HL-60 (cell line): ENCODE measurements at regions not wholly inside any gene's neighbourhood (a gene's known extent, or its start where the extent isn't known, plus 50 kb on each side); places are given as distances from the start of the nearest gene placed in this dataset.
A peak's percentile ranks its signal among the peaks of the same experiment; 100 is the strongest.

Experiments used
- DNase-seq, 2 experiments: peaks; one replicate each; pipeline ENCODE4 v3.0.0-alpha.2; 2010 to 2020; ENCODE audit warnings: low read depth in 1 of 2, low spot score in 1 of 2
- H3K27ac ChIP-seq: fragments of 250-450 bp; sonication (Bioruptor Pico); replicated peaks from 2 replicates; pipeline ENCODE4 v1.5.1; 2020; ENCODE audit warnings: mild to moderate bottlenecking, moderate library complexity
- H3K27me3 ChIP-seq: fragments of 250-450 bp; sonication (Bioruptor Pico); 2 replicates; pipeline ENCODE4 v1.5.1; 2021; ENCODE audit warnings: mild to moderate bottlenecking, moderate library complexity; ENCODE audit not compliant: insufficient read depth, poor library complexity, severe bottlenecking
- H3K4me3 ChIP-seq: replicated peaks from 2 replicates; pipeline ENCODE4 v1.5.1; 2011; ENCODE audit warnings: mild to moderate bottlenecking, control low read depth, low read length; ENCODE audit not compliant: insufficient read depth
- CTCF ChIP-seq: IDR thresholded peaks from one replicate; pipeline ENCODE4 v1.5.1; 2011; ENCODE audit warnings: low read length, control low read depth, inconsistent platforms; ENCODE audit not compliant: insufficient read depth
- GABPA ChIP-seq: IDR thresholded peaks from 2 replicates; pipeline ENCODE4 v1.6.1; 2012; ENCODE audit warnings: low read depth
- POLR2AphosphoS5 ChIP-seq: IDR thresholded peaks from 2 replicates; pipeline ENCODE4 v1.6.1; 2012; ENCODE audit warnings: low read depth
- REST ChIP-seq: IDR thresholded peaks from 2 replicates; pipeline ENCODE4 v1.6.1; 2012; ENCODE audit warnings: low read depth; ENCODE audit not compliant: insufficient replicate concordance
- SPI1 ChIP-seq: IDR thresholded peaks from 2 replicates; pipeline ENCODE4 v1.6.1; 2012; ENCODE audit warnings: low read depth, mild to moderate bottlenecking, borderline replicate concordance

GRCh38 chr15:47422881-47423665, 294.2 kb upstream of the SEMA6D start:
- H3K4me3 ChIP-seq = no peak overlapping the region
- no peaks in the 10 kb centered on the region for H3K27me3 ChIP-seq
- DNase-seq = no peak
- peak; percentile 56 for TF ChIP-seq SPI1
- TF ChIP-seq GABPA = no peak
- no peak for TF ChIP-seq CTCF
- no peak for TF ChIP-seq REST
- no peak for TF ChIP-seq POLR2AphosphoS5
- H3K27ac ChIP-seq = no peak overlapping the region

GRCh38 chr15:47427463-47427862, 289.8 kb upstream of the SEMA6D start:
- peaks cover under 1% of the 10 kb centered on the region for H3K27me3 ChIP-seq
- no peak overlapping the region for H3K27ac ChIP-seq
- no peak overlapping the region for H3K4me3 ChIP-seq
- TF ChIP-seq POLR2AphosphoS5 (no peak), GABPA (no peak), SPI1 (no peak), CTCF (no peak), REST (no peak)
- DNase-seq = no peak

GRCh38 chr15:47429376-47429775, 287.9 kb upstream of the SEMA6D start:
- no peak overlapping the region for H3K27ac ChIP-seq
- no peak overlapping the region for H3K4me3 ChIP-seq
- no peak for DNase-seq
- H3K27me3 ChIP-seq = peaks cover 6% of the 10 kb centered on the region
- TF ChIP-seq REST (no peak), CTCF (no peak), SPI1 (no peak), GABPA (no peak), POLR2AphosphoS5 (no peak)
